CD14-positive monocyte (primary cell): ENCODE measurements at regions not wholly inside any gene's neighbourhood (a gene's known extent, or its start where the extent isn't known, plus 50 kb on each side); places are given as distances from the start of the nearest gene placed in this dataset.

Experiments
- DNase-seq, 3 donors: peaks; one replicate each; pipeline ENCODE4 v3.0.0-alpha.2; 2011 to 2022
- H2AFZ ChIP-seq: 2 replicates; pipeline ENCODE4 v1.6.0; 2012; ENCODE audit warnings: mild to moderate bottlenecking, low read depth, low read length, inconsistent platforms; ENCODE audit not compliant: insufficient read depth, poor library complexity, severe bottlenecking
- H3K27ac ChIP-seq, 2 donors: 1 replicate in 1 of 2; 2 replicates in 1 of 2; pipeline ENCODE4 v1.5.1; 2012 to 2013; ENCODE audit warnings: low read length in 2 of 2, control low read depth in 1 of 2, inconsistent platforms in 1 of 2, low read depth in 1 of 2, mild to moderate bottlenecking in 1 of 2
- H3K27me3 ChIP-seq, 2 donors: one replicate each; pipeline versions ENCODE4 v1.6.0 to v1.6.1; 2011 to 2013; ENCODE audit warnings: low read length in 2 of 2; ENCODE audit not compliant: control insufficient read depth in 2 of 2, insufficient read depth in 2 of 2
- H3K36me3 ChIP-seq, 2 donors: replicated peaks in 1 of 2; 1 replicate in 1 of 2; 2 replicates in 1 of 2; pipeline versions ENCODE4 v1.5.1 to v1.6.1; 2012 to 2013; ENCODE audit warnings: low read length in 2 of 2, control low read depth in 1 of 2, inconsistent platforms in 1 of 2, mild to moderate bottlenecking in 1 of 2; ENCODE audit not compliant: insufficient read depth in 2 of 2, control insufficient read depth in 1 of 2
- H3K4me1 ChIP-seq, 2 donors: 1 replicate in 1 of 2; 2 replicates in 1 of 2; pipeline versions ENCODE4 v1.5.1 to v1.6.1; 2012 to 2013; ENCODE audit warnings: low read length in 2 of 2, control low read depth in 1 of 2, inconsistent platforms in 1 of 2, mild to moderate bottlenecking in 1 of 2, moderate library complexity in 1 of 2; ENCODE audit not compliant: insufficient read depth in 2 of 2, control insufficient read depth in 1 of 2
- H3K4me2 ChIP-seq: replicated peaks from 2 replicates; pipeline ENCODE3; 2012; ENCODE audit warnings: low read length, moderate library complexity, mild to moderate bottlenecking; ENCODE audit not compliant: poor library complexity, severe bottlenecking; ENCODE audit errors: extremely low read depth
- H3K4me3 ChIP-seq, 3 experiments: fragments of 200-600 bp in 1 of 3; sonication (generic) in 1 of 3; replicated peaks in 1 of 3; 1 replicate in 2 of 3; 2 replicates in 1 of 3; pipeline ENCODE4 v1.5.1; 2011 to 2013; ENCODE audit warnings: low read length in 3 of 3, mild to moderate bottlenecking in 3 of 3, control low read depth in 2 of 3, low read depth in 2 of 3, inconsistent platforms in 1 of 3, moderate library complexity in 1 of 3
- H3K79me2 ChIP-seq: 2 replicates; pipeline ENCODE4 v1.6.0; 2012; ENCODE audit warnings: mild to moderate bottlenecking, control low read depth, inconsistent platforms, low read length, moderate library complexity; ENCODE audit not compliant: insufficient read depth
- H3K9ac ChIP-seq: 2 replicates; pipeline ENCODE4 v1.6.0; 2017; ENCODE audit warnings: low read length, mild to moderate bottlenecking; ENCODE audit not compliant: insufficient read depth, poor library complexity, severe bottlenecking
- H3K9me3 ChIP-seq, 2 donors: replicated peaks in 1 of 2; 1 replicate in 1 of 2; 2 replicates in 1 of 2; pipeline versions ENCODE4 v1.5.1 to v1.6.1; 2012 to 2013; ENCODE audit warnings: low read length in 2 of 2, control low read depth in 1 of 2; ENCODE audit not compliant: control insufficient read depth in 1 of 2, insufficient read depth in 1 of 2
- H4K20me1 ChIP-seq: 2 replicates; pipeline ENCODE4 v1.6.0; 2012; ENCODE audit warnings: mild to moderate bottlenecking, low read length, control low read depth, moderate library complexity; ENCODE audit not compliant: insufficient read depth
- H3K27ac Mint-ChIP-seq, 7 donors: one replicate each; pipeline ENCODE4 v1.8.0; 2020; ENCODE audit warnings: mild to moderate bottlenecking in 7 of 7, mixed read lengths in 7 of 7, moderate library complexity in 6 of 7, inconsistent platforms in 2 of 7
- H3K27me3 Mint-ChIP-seq, 3 donors: one replicate each; pipeline ENCODE4 v1.8.0; 2021 to 2022; ENCODE audit warnings: low read depth in 3 of 3, mild to moderate bottlenecking in 3 of 3, mixed read lengths in 3 of 3, moderate library complexity in 3 of 3, inconsistent platforms in 1 of 3
- H3K36me3 Mint-ChIP-seq, 2 donors: one replicate each; pipeline ENCODE4 v1.8.0; 2020; ENCODE audit warnings: mixed read lengths in 2 of 2, inconsistent platforms in 1 of 2, mild to moderate bottlenecking in 1 of 2
- H3K4me1 Mint-ChIP-seq: one replicate; pipeline ENCODE4 v1.8.0; 2020; ENCODE audit warnings: mild to moderate bottlenecking, mixed read lengths
- H3K4me3 Mint-ChIP-seq, 2 donors: one replicate each; pipeline ENCODE4 v1.8.0; 2020; ENCODE audit warnings: mild to moderate bottlenecking in 2 of 2, mixed read lengths in 2 of 2, moderate library complexity in 1 of 2
- H3K9me3 Mint-ChIP-seq, 7 donors: one replicate each; pipeline ENCODE4 v1.8.0; 2020 to 2022; ENCODE audit warnings: mixed read lengths in 7 of 7, mild to moderate bottlenecking in 6 of 7, moderate library complexity in 6 of 7, inconsistent platforms in 2 of 7
- WGBS: methylation state at CpG from one replicate; pipeline ENCODE4 v1.1.5; 2013; ENCODE audit warnings: missing lambda C conversion rate; ENCODE audit not compliant: insufficient coverage; 5-methylcytosine and 5-hydroxymethylcytosine counted together
- intact Hi-C, 2 donors: fragments of 100-400 bp; cut with micrococcal nuclease; formaldehyde crosslinking; loops; one replicate each; pipeline versions ENCODE4 v1.15.0 to v1.15.1; 2023
- TF ChIP-seq, protein P1 (sequence below): fragments of 200-600 bp; IDR thresholded peaks from one replicate; pipeline ENCODE4 v1.8.0; 2022; ENCODE audit warnings: antibody characterized with exemption, mild to moderate bottlenecking

DNA sequence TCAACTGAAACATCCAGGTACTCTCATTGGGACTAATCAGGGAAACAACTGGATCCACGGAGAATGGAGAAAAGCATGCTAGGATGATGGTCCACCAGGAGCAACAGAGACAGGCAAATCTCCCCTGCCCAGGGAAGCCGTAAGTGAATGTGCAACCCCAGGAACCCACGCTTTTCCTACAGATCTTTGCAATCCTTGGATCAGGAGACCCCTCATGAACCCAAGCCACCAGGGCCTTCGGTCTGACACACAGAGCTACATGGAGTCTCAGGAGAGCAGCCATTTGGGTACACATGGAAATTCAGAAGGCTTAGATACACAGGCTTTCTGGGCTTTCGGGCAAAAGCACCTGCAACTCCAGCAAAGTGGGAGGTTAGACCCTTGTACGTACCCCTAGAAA, 122.1 kb upstream of the PTCHD4 start:
- H3K4me2 ChIP-seq = no peak overlapping the region
- H3K4me3 Mint-ChIP-seq = no peak overlapping the region
- no peaks in the 10 kb centered on the region for H3K4me1 Mint-ChIP-seq
- H3K9me3 ChIP-seq = peaks cover 24 to 32% of the 10 kb centered on the region in 2 donors
- no peak overlapping the region for H3K27ac ChIP-seq
- no peak overlapping the region for H3K27ac Mint-ChIP-seq
- TF ChIP-seq, protein P1, sequence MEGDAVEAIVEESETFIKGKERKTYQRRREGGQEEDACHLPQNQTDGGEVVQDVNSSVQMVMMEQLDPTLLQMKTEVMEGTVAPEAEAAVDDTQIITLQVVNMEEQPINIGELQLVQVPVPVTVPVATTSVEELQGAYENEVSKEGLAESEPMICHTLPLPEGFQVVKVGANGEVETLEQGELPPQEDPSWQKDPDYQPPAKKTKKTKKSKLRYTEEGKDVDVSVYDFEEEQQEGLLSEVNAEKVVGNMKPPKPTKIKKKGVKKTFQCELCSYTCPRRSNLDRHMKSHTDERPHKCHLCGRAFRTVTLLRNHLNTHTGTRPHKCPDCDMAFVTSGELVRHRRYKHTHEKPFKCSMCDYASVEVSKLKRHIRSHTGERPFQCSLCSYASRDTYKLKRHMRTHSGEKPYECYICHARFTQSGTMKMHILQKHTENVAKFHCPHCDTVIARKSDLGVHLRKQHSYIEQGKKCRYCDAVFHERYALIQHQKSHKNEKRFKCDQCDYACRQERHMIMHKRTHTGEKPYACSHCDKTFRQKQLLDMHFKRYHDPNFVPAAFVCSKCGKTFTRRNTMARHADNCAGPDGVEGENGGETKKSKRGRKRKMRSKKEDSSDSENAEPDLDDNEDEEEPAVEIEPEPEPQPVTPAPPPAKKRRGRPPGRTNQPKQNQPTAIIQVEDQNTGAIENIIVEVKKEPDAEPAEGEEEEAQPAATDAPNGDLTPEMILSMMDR = no peak
- no peaks in the 10 kb centered on the region for H3K36me3 ChIP-seq
- no peaks in the 10 kb centered on the region for H3K4me1 ChIP-seq
- no peak overlapping the region for H2AFZ ChIP-seq
- no peaks in the 10 kb centered on the region for H4K20me1 ChIP-seq
- no peaks in the 10 kb centered on the region for H3K27me3 Mint-ChIP-seq
- no peak for DNase-seq
- intact Hi-C loops = no loop called here
- H3K36me3 Mint-ChIP-seq = no peaks in the 10 kb centered on the region
- H3K9me3 Mint-ChIP-seq = peaks cover 5 to 23% (median 14%) of the 10 kb centered on the region in 7 donors
- no peak overlapping the region for H3K4me3 ChIP-seq
- 96% methylated on average over 6 of the region's 6 CpGs for WGBS
- H3K9ac ChIP-seq = no peak overlapping the region
- H3K79me2 ChIP-seq = no peaks in the 10 kb centered on the region
- H3K27me3 ChIP-seq = no peaks in the 10 kb centered on the region

DNA sequence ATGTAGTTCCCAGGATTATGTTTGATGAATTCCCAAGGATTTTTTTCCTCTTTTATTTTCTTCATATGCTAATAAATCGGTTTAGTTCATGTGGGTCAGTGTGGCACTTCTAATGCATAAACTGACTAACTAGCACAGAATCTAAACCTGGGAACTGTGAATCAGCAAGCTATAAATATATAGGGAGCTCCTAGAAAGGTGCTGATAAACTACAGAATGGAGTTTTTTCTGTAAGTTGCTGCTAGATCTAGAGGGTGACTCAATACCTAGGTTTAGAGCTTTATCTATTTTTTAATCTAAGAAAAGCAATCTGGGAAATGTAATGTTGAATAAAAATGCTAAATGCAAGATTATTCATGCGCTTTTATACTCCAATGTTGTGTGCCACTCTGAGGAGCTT, 118.8 kb upstream of the PTCHD4 start:
- Histone ChIP-seq H3K27ac (no peak overlapping the region), H2AFZ (no peak overlapping the region), H3K4me2 (no peak overlapping the region), H3K9ac (no peak overlapping the region), H3K4me3 (no peak overlapping the region), H3K79me2 (no peaks in the 10 kb centered on the region), H4K20me1 (no peaks in the 10 kb centered on the region), H3K27me3 (no peaks in the 10 kb centered on the region), H3K4me1 (no peaks in the 10 kb centered on the region), H3K9me3 (peaks cover 18 to 21% of the 10 kb centered on the region in 2 donors), H3K36me3 (no peaks in the 10 kb centered on the region)
- WGBS = no CpG with 5 or more reads among the region's 2 CpGs
- Mint-ChIP-seq H3K36me3 (no peaks in the 10 kb centered on the region), H3K9me3 (peaks cover 0 to 20% (median 5%) of the 10 kb centered on the region in 7 donors), H3K27me3 (no peaks in the 10 kb centered on the region), H3K4me1 (no peaks in the 10 kb centered on the region), H3K27ac (no peak overlapping the region), H3K4me3 (no peak overlapping the region)
- TF ChIP-seq, protein P1 = no peak
- no peak for DNase-seq
- intact Hi-C loops = no loop called here
